ENCODE measurements at regions not wholly inside any gene's neighbourhood (a gene's known extent, or its start where the extent isn't known, plus 50 kb on each side); places are given as distances from the start of the nearest gene placed in this dataset.

DNA sequence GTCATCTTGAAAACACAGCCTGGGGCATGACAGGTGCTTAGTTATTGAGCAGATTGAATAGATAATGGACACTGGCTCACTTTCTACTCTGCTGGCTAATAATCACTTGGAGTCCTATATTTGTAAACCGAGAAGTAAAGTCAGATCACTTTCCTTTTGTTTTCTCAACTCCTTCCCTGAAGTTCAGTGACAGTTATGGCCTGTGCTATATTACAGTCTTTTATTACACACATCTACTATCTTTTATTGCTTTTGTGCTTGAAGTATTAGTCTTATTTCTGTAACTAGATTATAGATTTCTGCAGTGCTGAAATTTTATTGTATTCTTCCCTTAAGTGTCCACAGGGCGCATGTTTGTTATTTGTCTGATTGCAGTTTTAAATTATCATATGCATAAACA, 136.4 kb upstream of the TAC1 start:
- no peak for TF ChIP-seq POLR2AphosphoS5 (IDR thresholded peaks at IDR 0.05)
- TF ChIP-seq, protein P1, sequence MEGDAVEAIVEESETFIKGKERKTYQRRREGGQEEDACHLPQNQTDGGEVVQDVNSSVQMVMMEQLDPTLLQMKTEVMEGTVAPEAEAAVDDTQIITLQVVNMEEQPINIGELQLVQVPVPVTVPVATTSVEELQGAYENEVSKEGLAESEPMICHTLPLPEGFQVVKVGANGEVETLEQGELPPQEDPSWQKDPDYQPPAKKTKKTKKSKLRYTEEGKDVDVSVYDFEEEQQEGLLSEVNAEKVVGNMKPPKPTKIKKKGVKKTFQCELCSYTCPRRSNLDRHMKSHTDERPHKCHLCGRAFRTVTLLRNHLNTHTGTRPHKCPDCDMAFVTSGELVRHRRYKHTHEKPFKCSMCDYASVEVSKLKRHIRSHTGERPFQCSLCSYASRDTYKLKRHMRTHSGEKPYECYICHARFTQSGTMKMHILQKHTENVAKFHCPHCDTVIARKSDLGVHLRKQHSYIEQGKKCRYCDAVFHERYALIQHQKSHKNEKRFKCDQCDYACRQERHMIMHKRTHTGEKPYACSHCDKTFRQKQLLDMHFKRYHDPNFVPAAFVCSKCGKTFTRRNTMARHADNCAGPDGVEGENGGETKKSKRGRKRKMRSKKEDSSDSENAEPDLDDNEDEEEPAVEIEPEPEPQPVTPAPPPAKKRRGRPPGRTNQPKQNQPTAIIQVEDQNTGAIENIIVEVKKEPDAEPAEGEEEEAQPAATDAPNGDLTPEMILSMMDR (IDR thresholded peaks at IDR 0.05), result no peak
